NCI-H2171 (cell line): ENCODE measurements at regions not wholly inside any gene's neighbourhood (a gene's known extent, or its start where the extent isn't known, plus 50 kb on each side); places are given as distances from the start of the nearest gene placed in this dataset.

Experiments used
- DNase-seq: peaks from one replicate; lab custom pipeline; 2025; lab: John Stamatoyannopoulos, UW

GRCh38 chr9:2987679-2988078, 143.8 kb upstream of the PUM3 start:
- no peak for DNase-seq

GRCh38 chr9:2985343-2985742, 141.4 kb upstream of the PUM3 start:
- no peak for DNase-seq

DNA sequence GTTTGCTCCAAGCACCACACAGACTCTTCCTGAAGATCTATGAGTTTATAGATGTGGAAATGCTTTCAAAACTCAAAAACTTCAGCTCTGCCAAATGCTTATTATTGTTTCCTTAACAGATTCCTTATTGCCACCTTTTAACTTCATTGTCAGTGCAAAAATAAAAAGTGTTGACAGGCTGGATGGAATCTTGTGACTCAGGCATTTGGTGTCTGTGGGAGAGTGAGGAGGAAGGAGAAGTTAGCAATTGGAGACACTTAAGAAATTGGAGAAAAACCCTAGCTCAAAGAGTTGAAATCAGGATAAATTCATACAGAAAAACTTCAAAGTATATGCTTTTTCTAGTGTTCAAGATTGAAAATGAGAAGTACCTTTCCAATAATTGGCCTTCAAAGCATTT, 140.6 kb upstream of the PUM3 start:
- no peak for DNase-seq

GRCh38 chr9:2979957-2980610, 136.2 kb upstream of the PUM3 start:
- no peak for DNase-seq

DNA sequence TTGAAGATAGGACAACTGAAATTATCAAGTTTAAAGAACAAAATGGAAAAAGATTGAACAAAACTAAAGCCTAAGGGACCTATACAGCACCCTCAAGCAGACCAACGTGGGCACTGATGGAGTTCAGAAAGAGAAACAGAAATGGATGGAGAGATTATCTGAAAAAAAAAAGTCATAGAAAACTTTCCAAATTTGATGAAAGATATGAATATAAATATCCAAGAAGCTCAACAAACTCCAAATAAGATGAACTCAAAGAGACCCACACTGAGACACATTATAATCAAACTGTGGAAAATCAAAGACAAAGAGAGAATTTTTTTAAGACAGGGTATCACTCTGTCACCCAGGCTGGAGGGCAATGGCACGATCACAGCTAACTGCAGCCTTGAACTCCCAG, 128.6 kb upstream of the PUM3 start:
- no peak for DNase-seq

GRCh38 chr9:2970864-2971263, 127.0 kb upstream of the PUM3 start:
- no peak for DNase-seq

DNA sequence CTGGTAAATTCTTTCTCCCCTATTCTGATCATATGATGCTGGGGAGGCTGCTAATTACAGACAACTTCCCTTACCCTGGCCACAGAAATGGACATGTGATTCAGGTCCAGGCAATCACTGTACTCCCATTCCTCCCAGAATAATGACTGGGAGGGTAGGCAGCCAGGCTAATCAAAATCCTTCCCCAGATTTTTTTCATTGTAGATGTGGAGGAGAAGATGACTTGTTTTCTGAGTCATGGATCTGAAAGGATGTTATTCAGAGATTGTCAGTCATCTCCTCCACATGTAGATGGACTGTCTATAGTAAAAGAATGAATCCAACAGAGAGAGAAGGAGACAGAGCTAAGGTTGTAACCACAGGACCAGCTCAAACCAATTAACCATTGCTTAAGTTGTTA, 123.9 kb upstream of the PUM3 start:
- DNase-seq, result no peak

- DNase-seq, result peak; percentile 15
These were observed 122.8 kb upstream of the PUM3 start for GRCh38 chr9:2966565-2967300.

DNA sequence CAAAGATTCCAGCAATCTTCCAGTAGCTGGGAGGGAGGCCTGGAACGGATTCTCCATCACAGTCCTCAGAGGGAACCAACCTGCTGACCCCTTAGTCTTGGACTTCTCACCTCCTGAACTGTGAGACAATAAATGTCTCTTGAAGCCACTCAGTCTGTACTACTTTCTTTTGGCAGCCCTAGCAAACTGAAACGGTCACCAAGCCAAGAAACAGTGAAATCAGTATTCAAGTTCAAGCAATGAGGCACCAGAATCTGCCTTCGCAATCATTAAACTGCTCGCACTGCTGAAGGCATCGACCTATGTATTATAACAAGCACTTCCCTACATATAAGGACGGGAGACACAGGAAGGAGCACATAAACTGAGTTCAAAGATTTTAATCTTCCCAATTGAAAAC, 120.6 kb upstream of the PUM3 start:
- no peak for DNase-seq

- peak; percentile 70 for DNase-seq
These were observed 119.4 kb upstream of the PUM3 start for GRCh38 chr9:2963307-2963706.

DNA sequence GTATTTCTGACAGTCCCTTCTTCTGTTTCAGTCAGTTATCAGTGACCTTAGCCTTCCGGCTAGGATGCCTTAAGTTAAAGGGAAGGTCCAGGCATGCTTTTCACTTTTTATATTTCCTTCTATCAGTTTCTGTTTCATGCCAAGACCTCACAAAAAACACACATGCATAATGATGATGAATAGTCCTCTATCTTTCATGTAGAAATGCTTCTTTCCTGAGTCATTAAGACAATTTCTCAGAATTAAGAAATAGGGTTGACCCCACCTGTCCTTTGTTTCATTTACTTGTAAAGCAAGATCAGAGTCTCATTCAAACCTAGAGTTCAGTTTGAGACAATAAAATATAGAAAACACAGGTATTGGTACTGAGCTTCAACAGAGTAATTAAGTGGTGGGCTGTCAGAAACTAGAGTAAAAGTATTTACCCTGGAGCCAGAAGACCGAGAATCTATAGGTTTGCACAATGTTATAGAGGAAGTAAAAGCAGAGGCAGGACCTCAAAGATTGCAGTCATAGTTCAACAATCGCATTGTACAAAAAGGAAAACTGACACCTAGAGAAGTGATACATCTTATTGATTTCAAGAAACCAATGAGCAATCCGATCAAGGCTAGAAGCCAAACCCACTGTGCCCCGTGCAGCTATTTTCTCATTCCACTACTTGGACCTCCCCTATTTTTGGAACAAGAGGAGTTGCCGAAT, 118.7 kb upstream of the PUM3 start:
- peak; percentile 53 for DNase-seq

- no peak for DNase-seq
These were observed 114.3 kb upstream of the PUM3 start for GRCh38 chr9:2958219-2958618.

GRCh38 chr9:2957656-2958200, 113.8 kb upstream of the PUM3 start:
- DNase-seq, result peak; percentile 85

- DNase-seq, result no peak
These were observed 111.7 kb upstream of the PUM3 start for GRCh38 chr9:2955575-2955974.

GRCh38 chr9:2939368-2939767, 95.5 kb upstream of the PUM3 start:
- no peak for DNase-seq

DNA sequence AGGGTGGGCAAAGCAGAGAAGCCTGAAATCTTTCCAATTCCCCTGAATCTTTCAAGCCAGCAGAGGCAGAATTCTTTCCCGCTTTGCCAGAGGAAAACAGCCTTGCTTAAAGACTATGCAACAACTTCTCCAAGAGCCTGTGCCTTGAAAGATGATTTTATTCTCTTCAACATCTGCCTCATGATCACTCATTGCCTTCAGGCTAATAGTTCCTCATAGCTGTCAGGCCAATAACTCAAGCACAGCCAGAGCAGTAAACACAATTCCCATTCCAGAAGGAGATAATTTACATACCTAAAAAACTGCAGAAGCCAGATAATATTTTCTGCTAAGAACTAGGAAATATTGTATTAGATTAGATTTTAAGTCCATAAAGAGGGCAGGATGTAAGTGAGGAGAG, 92.3 kb upstream of the PUM3 start:
- no peak for DNase-seq

DNA sequence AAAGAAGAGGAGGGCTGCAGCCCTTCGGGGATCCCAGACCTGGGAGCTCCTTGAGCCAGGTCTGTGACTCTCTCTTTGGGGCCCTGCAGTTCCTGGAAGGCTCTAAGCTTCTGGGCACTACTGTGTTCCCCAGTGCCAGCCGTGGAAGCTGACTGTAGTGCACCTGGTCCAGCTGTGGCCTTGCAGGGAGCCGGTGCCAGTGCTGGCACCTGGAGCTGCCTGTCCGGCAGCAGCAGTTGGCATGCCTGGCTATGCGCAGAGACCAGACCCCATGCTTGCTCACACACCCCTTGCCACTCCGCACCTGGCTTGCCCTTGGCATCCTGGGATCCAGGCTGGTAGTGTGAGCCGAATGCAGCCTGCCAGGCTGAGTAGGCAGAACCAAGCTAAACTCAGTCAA, 91.0 kb upstream of the PUM3 start:
- DNase-seq, result no peak

- no peak for DNase-seq
These were observed 90.4 kb upstream of the PUM3 start for GRCh38 chr9:2934241-2934650.

GRCh38 chr9:2933165-2934095, 89.5 kb upstream of the PUM3 start:
- no peak for DNase-seq

GRCh38 chr9:2928411-2928810, 84.5 kb upstream of the PUM3 start:
- DNase-seq, result no peak

- DNase-seq, result no peak
These were observed 81.1 kb upstream of the PUM3 start for GRCh38 chr9:2925016-2925415.

GRCh38 chr9:2924380-2924768, 80.5 kb upstream of the PUM3 start:
- no peak for DNase-seq
